CD4-positive, alpha-beta T cell treated with Interleukin-6 for 4 hours (primary cell): ENCODE measurements at regions not wholly inside any gene's neighbourhood (a gene's known extent, or its start where the extent isn't known, plus 50 kb on each side); places are given as distances from the start of the nearest gene placed in this dataset.

Source experiments
- DNase-seq: peaks from one replicate; pipeline ENCODE4 v3.0.0-alpha.2; 2020; ENCODE audit warnings: mixed read lengths

DNA sequence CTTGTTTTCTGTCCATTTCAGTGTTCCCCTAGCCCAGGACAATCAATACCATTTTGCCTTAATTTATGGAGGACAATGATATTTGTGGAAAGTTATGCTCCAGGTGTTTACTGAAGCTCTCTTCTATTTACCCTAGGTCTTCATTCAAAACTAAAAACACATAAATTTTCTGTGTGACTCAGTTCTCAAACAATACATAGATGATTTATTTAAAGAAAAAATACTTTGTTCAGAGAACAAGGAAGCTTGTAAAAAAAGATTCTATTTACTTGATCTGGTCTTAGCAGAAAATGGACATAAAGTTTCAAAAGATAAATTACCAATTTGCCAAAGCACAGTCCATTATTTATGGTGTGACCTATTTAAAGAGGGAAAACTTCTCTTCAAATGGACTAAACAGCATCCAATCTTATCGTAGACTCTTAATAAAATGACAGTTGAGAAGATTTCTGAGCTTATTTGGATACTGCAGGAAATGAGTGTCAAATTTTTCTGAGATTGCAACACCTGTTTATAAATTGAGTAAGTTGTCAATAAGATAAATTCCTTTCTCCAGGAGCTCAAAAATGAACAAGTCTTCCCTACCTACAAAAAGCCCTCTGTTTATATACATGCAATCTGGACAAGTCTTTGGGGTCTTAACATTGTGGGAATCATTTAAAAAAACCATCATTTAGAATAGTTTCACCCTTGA is 627.2 kb downstream of the PSAT1 start:
- no peak for DNase-seq

DNA sequence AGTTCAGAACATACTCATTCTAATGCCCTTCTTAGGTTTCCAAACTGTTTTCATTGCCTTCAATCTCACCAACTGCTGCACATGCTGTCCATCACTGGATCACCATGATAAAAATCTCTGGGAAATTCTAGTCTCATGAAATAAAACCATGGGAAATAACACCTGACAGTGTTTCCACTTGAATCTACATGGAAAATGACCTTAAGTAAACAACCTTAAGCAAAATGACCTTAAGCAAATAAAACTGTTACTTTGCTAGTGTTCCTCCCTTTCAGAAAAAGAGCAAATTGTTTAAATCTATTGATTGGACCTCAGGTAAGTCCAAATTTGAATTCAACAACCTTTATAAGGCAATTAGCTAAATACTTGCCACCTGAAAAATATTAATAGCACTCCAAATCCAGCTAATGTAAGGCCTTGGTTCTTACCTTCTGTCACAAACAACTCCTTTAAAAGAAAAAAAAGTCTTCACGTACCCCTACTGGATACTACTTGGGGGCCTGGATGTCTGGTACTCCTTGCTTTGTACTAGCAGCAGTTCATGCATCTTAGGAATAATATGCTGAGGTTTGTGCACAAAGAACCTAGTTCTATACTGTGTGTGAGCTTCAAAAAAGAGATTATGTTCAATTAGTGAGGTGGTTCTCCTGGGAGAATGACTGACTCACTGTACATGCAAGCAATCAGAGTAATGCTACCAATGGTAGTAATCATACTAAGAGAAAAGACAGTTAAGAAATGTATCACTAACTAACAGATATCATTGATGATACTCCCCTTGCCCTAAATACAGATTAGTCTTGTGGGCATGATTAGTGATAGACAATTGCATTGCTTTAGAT is 630.4 kb downstream of the PSAT1 start:
- no peak for DNase-seq

DNA sequence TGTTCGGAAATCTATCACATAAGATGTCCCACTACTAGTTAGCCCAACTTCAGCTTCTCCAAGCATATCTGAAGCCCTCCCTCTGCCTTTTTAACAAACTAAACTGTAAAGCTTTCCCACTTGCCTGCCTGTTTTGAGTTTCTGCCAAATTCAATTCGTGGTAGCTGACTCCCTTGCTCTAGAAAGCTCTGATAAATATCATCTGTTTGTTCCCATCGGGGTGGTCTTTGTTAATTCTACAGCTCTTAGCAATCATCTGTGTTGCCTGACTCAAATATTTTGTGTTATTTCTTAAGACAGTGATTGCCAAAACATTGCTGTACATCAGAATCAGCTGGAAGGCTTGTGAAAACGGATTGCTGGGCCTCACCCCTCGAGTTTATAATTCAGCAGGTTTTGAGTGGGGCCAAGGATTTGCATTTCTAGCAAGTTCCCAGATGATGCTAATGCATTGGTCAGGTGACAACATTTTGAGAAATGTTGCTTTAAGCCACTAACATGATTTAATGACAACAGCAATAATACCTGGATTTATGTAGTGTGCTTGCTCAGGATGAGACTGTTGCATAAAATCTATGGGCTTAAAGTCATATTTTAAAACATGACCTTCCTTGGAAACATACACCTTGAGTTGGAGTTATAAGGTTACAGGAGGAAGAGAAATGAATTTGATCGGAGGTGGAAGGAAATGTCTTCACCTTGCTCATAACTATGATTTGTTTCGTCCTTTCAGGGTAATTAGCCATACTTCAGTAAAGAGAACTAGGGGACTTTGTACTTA is 631.9 kb downstream of the PSAT1 start:
- no peak for DNase-seq

DNA sequence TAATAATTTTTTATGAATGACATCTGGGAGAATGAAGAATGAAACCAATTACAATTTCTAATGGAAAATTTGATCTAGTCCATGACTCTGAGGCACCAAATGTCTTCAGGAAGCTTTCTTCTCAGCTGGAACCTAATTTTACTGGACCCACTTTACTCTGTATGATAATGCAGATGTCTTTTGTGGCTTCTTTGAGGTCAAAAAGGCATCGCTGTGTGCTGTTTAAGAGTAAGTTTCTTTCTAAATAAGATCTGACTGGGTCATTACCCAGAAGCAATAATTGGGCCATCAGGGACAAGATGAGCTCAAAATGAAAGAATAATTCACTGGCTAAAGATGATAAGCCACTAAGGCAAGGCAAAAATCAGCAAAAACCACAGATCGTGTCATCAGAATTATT is 633.4 kb downstream of the PSAT1 start:
- DNase-seq, result no peak

DNA sequence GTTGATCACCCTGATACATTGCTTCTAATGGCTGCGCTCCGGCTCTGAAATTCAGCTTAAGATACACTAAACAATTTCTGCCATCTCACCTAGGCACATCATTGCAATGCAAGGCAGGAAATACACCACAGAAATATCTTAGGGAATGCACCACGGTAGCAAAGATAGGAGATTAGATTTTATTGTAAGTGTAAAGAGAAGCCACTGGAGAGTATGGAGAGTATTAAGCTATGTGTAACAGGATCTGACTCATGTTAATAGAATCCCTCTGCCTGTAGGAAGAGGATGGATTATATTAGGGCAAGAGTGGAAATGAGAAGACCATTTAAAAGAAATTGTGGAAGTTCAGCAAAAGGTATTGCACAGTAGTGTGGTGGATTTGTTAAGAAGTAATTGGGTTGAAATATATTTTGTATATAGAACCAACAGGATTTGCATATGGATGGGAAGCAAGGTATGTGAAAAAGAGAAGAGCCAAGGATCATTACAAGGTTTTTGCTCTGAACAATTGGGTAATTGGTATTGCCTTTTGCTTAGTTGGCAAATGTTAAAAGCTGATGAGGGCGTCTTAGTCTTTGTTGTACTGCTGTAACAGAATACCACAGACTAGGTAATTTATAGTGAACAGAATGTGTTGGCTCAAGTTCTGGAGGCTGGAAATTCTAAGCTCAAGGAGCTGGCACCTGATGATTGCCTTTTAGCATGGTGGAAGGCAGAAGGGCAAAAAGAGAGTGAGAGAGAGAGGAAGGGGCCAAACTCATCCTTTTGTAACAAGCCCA is 636.1 kb downstream of the PSAT1 start:
- DNase-seq, result no peak

DNA sequence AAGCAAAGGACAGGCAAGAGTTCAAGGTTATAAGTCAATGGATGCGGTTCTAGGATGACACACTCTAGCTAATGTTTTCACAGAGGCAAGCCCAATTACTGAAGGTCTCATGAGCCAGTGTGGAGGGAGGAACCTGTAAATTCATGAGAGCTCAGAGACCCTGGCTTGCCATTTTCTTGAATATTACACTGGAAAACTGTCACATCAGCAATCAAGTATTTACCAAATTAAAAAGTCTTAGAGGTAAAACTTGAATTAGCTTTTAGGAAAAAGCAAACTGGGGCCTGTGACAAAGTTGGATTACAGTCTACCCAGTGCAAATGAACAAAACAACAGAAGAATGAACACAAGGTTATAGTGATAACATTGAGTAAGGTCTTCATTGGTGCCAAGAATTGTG is 636.9 kb upstream of the TLE4 start:
- no peak for DNase-seq

DNA sequence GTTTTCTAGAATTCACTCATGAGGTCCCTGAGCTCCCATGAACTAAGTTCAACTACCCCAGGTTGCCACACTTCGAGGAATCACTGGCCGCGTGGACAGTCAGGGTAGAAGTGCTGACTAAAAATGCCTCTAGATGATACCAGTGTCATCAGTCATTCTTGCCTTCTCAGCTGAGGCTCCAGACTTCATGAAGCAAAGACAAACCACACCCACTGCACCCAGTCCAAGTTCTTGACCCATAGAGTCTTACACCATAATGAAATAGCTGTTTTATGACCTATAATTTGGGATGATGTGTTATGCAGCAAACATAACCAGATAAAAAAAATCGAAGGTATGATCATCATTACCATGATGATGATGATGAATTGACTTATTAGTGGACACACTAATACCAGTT is 632.9 kb upstream of the TLE4 start:
- no peak for DNase-seq

DNA sequence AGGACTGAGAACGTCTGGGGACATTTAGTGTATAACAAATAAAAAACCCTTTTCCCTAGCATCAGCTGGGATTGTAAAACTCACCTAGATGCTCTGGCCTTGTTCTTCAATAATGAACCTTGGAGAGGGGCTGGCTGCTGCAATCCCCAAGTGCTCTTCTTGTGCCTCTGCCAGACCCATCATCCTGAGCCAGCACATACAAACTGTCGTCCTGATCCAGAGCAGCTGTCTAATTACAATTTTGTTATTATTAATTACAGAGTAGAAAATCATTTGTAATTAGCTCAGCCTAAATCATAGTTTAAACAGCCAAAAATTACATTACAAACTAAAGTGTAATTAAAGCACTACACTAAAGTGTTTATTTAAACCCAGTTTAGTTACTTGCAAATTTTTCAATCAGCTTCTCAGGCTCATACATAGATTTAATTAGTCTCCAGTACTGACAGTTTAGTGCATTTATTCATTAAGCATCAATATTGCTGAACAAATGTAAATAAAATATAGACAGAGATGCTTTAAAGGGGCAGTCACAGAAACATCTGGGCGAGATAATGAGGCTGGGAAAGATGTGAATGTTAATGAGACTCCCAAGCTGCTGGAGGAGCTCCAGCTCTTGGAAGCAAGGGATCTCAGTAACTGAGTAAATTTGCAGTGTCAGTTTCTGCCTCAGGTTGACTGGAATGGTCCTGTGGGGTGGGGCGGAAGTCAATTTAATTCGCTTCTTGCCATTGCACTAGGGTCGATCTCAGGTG is 632.3 kb upstream of the TLE4 start:
- no peak for DNase-seq

DNA sequence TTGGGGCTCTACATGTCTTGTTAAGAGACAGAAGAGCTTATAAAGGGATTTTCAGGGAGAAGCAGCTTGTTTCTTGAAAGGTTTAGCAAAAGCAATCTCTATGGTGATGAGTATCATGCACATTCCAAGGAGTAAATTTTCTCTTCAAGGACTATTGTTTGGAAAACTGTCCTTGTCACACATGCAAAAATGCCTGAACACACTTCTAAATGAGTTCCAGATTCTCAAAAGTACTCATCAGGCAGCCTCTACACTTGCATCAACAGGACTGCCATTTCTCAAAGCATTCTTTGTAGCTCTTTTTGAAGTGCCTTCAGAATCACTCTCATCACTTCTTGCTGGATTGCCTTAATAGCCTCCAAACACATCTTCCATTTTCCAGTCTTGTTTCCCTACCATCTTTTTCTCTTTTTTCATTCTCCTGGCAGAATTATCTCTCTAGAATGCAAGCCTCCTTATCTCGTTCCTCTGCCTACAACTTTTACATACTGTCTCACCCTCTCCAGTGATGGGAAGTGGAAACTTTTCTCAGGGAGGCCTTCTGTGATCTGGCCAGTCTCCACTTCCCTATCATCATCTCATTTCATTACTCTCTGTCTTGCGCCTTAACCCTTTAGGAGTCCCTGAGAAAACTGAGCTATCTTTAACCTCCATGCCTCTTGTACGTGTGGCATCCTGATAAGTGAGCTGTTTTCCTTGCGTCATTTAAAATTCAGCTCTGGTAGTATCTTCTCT is 631.5 kb upstream of the TLE4 start:
- DNase-seq, result no peak

DNA sequence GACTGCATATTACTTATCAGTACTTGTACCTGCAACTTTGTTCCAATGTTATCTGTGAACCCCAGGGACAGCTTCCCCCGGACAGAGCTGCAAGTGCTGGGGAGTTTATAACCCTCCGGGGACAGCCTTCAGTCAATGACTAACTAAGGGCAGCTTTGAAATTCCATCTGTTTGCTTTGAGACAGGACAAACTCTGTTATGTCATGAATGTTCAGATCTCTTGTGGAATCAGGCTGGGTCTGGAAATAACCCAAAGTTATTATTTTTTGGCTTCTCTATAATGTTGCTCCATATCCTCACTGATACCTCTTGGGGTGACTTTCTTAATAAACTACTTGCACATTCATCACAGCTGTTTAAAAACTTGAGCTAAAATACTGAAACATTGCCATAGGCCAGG is 617.5 kb upstream of the TLE4 start:
- no peak for DNase-seq

DNA sequence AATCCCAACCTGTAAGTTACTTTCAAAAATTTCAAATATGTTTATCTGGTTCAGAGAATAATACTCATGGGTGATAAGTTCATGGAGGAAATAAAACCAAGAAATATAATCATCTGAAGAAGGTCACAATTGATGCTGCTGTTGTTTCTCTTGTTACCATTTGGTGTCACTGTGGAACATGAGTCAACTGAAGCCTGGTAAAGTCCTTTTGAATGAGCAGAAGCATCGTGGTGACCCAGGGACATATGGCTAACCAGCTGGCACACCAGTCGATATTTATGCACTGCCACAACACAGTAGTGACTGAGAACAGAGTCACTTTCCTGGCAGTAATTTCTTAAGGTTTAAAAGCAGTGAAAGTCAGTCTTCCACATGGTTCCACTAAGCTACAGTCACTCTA is 612.9 kb upstream of the TLE4 start:
- DNase-seq, result no peak

DNA sequence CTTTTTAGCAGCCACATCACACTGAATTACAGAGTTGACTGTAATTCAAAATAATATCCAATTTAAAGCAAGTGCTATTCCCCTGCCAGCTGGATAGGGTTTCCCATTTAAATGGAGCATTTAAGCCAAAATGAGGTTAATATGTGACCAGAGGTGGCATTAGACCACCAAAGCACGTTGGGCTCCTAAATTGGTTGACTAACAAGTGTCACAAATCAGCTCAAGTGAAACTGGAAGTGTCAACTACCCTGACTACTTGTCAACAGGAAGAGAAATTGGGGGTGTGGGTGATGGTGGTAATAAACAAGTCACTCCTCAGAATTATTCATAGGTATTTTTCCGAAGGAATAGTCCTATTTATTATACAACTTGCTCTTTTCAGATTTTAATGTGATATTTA is 609.6 kb upstream of the TLE4 start:
- no peak for DNase-seq

DNA sequence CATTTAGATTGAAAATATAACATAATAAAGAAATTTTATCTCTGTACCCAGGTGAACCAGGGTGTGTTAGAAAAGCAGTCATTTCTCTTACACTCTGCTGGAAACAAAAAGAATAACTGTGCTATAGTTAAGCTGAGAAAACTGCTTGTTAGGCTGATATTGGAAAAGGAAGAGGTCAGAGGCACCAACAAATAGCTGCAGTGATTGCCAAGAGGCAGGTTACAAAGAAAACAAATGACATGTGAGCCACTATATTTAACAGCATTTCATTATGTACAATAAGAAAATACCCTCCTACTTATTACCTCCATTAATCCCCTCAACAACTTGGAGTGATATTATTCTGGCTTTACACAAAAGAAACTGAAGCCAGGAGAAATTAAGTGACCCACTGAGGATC is 607.9 kb upstream of the TLE4 start:
- DNase-seq, result no peak

DNA sequence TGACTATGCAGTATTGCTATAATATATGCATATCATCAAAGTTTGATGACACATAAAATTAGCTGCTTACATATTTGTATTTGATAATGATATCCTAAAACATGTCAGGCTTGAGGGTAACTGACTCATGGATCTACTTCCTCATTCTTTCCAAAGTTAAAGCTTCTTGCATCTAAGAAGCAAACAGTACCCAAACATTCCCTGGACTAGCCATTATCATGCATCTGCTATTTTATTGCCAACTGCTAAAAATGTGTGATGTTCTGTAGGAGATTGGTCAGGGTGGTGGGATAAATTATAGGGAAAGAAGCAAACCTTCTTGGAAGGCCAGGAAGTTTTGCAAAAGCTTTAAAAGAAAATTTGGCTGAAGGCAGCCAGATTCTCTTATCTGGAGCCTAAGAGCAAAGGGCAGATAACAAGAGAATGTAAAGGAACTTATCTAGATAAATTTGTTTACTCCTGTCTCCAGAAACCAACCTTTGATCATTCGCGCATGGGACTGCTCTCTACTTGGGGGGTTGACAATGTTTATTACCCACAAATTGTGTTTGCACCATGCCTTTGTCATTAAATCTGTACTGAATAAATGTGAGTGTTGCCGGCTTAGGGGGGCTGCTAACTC is 604.1 kb upstream of the TLE4 start:
- no peak for DNase-seq

DNA sequence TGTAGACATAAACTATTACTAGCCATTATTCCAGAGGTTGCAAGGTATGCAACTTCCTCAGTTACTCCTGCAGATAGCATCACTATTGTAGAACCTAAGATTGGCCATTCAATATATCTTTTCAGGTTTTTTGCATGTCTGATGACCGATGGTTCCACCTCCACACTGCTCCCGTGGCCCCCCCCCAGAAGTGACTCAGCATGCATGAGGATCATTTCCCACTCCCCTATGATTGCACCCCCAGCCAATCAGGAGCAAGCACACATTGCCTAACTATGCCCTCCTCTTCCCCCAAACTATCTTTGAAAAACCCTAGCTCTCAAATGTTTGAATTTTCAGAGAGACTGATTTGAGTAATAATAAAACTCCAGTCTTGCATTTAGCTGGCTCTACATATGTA is 601.4 kb upstream of the TLE4 start:
- no peak for DNase-seq

DNA sequence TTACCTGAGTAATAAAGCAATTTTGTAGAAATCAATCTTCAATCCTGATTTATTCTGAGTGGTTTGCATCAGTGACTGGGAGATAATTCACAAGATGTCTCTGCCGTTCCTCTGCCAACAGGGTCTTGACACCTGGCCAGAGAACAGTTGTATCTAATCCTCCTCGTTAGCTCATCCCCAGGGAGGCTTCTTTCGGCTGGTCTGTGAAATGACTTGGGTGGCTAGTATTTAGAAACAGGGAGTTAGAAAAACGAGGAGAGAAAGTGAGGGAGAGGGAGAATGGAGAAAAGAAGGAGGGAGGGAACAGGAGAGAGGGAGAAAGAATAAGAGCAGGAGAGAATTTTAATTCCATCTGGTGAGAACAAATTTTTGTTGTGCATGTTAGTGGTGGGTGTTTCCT is 600.2 kb upstream of the TLE4 start:
- no peak for DNase-seq

DNA sequence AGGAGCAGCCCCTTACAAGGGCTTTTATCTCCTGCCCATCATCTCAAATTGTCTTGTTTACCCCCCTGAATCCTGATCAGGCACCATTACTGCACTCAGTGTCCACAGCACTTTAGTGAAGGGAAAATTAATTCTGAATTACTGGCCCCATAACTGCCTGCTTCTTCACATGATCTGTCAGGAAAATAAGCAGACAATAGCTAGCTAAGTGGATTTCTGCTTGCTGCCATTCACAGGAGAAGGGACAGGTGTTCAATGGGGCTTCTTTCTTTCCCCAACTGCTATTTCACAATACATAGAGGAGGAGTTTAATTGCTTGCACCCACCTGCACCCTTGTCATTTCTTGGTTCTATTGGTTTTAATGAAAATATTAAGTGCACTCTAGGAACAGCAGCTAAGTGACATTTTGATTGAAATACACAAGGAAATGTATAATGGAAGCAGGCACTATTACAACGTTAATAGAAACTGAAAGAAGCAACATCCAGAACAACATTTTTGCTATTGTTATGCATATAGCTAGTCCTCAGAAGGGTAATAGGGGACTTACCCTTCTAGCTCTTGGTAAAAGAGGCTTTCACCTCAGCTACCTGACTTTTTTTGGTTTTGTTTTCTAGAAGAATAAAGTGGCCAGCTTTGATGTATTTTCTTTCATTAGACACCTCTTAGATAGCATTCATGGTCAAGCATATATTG is 599.3 kb upstream of the TLE4 start:
- no peak for DNase-seq

DNA sequence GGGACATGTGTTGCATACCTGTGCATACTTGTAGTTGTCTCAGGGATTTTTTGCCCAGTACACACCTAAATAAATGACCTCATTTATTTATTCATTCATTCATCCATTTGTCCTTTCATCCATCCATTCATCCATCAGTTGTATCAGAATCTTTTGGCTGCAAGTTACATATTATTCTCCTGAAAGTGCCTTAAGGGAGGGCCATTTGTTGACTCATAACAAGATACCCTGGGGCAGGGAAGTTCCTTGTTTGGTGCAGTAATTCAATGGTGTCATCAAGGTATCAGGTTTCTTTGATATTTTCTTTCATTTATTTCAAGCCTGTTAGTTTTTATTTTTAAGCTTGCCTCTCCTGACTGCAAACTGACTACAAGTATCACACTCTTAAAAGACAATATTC is 597.9 kb upstream of the TLE4 start:
- DNase-seq, result no peak

DNA sequence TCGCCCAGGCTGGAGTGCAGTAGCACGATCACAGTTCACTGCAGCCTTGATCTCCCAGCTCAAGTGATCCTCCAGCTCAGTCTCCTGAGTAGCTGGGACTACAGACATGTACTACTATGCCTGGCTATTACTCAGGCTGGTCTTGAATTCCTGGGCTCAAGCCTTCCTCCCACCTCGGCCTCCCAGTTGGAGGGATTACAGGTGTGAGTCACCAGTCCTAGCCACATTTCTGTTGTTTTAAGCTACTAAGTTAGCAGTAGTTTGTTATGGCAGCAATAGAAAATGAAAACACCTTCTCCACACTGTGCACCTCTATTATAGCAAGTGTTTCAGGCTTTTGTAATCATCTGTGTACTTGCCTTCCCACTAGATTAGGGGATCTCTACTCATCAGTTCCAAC is 588.9 kb upstream of the TLE4 start:
- no peak for DNase-seq

DNA sequence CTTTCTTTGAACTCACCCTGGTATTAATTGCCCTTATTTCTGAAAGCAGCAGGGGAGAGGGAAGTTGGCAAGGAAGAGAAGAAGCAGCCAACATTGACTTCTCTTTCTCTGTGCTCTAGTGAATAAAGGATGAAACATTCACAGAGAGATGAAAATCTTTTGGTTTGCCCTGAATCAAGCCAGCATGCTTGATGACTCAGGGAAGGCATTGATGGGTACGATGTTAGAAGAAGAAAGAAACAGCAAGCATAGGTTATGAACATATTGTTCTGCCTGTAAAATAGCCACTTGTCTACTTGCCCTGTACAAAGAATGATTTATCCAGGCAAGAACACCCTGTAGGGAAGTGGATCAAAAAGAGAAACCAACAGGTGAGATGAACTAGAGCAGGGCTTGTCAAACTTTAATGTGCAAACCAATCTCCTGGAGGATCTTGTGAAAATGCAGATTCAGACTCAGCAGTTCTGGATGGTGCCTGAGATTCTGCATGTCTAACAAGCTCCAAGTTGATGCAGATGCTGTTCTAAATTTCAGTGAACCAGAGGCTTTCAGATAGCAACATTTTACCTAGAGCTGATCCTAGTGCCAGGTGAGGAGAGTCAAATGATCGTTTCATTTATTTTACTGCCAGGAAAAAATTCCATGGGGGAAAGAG is 586.6 kb upstream of the TLE4 start:
- DNase-seq, result no peak
